Muscle of back (tissue), 3 donors: ENCODE measurements at regions not wholly inside any gene's neighbourhood (a gene's known extent, or its start where the extent isn't known, plus 50 kb on each side); places are given as distances from the start of the nearest gene placed in this dataset.
"Not testable (repeated sequence)": the region's sequence is repeated elsewhere in the genome, so short reads cannot be mapped to it uniquely, and the experiment has no call there.

Source experiments
- DNase-seq, 3 donors: peaks; one replicate each; pipeline versions ENCODE4 v3.0.0 to v3.0.0-alpha.2; 2013

DNA sequence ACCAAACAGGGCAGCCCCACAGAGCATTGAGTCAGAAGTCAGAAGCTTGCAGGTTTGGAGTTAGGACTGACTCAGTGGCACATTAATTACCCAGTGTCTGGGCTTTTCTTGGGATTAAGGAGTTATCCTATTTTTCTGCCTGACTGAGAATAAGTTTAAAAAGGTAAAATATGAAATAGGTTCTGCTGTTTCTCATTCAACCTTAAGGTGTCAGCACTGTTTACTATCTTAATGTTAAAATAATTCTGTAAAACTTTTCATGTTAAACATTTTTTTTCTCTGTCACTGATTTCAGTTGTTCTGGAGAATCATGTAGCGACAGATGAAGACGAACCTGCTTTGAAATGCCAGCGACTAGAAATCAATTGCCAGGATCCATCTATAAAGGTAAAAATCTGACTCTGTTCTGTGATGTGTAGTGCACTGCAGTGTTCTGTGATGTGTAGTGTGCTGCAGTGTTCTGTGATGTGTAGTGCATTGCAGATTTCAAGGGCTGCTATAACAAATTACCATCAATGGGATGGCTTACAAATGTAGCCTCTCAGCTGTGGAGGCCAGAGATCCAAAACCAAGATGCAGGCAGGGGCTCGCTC, 128.0 kb downstream of the LAT start:
- no peak for DNase-seq

DNA sequence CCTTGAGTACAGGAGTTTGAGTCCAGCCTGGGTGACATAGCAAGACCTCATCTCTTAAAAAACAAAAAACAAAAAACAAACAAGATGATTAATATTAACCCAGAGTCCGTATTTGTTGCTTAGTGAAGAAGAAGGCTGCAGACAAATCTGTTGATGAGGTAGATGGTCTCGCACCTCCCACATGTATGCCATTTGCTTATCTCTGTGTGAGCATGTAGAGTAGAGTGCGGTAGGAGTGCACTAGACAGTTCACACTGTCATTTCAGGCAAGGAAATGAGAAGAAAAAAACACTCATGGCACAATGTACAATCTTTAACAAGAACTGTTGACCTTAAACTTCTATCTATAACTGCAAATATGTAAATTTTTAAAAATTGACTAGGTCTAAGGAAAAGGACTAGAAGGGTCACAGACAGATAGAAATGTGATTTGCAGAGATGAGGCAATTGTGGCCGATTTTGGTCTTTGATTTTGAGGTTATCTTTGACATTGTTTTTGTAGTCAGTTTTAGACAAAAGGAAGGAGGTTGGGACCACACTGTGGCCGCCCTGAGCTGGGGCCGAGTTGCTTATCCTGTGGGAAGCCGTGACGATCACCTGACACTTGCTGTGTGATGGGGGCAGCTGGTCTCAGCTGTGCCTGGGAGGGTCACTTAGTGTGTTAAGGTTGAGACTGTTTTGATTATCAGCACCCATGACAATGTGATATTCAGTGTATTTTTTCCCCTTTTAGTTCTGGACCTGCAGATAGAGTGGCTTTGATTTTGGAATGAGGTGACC, 127.2 kb downstream of the LAT start:
- DNase-seq, result not testable (repeated sequence)

DNA sequence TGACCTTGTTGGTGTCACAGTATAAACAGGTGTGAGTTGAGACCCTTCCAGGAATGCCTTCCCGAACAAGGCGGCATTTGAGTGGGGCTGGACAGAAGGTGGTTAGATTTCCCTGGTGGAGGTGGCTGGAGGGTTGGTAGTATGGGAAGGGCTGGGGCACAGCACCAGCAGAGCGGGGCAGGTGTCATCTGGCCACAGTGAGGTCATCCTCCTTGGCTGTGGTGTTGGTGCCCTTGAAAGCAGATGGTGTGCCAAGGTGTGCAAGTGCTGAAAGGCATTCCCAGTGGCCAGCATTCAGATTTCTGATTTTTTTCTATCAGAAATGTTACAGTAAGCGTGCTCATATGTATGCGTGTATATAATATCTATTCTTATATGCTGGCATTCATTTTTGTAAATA, 126.6 kb downstream of the LAT start:
- DNase-seq, result no peak

DNA sequence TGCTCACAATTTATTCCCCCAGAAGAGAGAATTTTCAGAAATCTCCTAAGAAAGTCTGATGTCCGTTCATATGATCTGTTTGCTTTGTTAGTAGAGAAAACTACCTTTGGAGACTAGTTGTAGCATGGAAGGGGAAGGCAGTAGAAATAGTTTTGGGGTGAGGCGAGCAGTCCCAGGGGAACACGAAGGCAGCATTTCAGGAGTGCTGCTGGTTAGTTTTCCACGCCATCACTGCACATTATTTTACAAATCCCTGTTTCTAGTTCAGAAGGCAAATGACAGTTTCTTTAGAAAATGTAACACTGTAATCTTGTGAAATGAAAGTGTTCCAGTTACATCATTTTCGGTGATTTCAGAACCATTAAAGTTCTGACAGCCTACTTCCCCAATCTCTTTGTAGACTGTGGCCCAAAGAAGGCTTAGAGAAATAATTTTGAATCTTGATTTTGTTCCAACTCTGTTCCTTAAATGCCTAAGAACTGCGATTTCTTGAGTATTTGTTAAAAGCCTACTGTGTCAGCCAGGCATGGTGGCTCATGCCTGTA, 123.8 kb downstream of the LAT start:
- DNase-seq, result not testable (repeated sequence)

DNA sequence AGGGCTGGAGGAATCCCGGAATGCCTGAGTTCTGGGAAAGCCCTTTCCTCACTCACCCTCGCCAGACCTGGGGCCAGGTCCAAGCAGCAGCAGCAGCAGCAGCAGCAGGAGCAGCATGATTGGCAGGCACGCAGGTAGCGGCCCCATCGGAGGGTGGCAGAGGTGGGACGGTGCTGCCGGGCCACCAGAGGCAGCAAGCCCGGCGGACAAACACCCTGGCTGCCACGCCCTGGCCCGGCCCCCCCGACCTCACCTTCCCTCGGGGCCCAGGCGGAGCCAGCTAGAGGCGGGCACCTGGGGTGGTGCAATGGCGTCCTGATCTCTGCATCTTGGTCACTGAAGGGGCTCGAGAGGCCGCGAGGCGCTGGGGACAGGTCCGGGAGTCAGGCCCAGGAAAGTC, 122.4 kb downstream of the LAT start:
- DNase-seq, result no peak

DNA sequence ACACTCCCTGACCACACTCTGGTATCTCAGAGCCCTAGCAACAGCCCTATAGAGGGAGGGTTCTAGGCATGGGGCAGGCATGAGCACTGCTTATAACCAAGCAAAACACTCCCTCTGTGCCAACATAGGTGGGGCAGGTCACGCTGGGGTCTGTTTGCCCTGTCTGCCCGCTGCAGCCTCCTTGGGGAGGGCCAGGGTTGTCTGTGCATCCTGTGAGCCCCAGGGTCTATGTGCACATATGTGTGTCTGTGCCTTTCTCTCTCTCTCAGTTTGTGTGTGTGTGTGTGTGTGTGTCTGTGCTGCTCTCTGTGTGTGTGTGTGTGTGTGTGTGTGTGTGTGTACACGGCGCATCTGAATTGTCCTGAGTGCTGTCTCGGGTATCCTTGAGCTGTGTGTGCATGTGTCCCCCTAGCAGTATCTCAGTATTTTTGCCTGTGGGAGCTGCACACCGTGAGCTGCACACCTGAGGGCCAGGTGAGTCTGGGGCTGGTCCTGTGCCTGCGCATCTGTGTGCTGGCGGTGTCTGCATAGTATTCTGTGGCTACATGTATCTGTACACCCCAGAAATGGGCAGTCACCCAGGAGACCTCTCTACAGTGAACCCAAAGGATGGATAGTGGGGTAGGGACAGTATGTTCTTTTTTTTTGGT, 121.5 kb downstream of the LAT start:
- DNase-seq, result not testable (repeated sequence)

DNA sequence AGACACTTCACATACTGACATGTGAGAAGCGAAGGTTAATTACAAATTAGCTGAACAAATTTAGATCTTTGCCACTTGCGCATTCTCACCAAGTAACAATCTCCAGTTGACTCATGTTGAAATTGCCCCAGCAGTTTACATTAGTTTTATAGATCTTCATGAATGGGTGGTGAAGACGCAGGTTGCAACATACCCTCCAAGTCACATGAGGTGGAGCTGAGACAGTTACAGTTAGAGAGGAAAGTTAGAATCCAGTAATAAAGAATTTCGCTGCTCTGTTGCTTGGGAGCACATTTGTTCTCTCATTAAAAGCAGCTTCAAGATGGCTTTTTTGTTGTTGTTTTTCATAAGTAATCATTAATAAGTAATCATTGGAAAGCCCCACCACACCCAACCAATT, 119.7 kb downstream of the LAT start:
- not testable (repeated sequence) for DNase-seq

DNA sequence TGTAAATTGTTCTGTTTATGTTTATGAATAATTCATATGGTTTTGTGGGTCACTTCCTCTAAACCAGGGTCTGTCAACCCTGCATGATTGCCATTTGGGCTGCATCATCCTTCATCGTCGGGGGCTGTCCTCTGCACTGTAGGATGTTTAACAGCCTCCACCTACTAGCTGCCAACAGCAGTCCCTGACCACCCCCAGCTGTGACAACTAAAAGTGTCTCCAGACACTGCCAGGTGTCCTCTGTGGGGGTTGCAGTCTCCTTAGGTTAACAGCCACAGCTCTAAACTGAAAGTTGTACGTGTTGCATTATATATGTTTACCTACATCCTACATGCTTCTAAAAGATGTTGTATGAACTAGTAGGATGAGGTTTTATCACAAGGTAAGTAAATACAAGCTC, 113.1 kb downstream of the LAT start:
- not testable (repeated sequence) for DNase-seq

DNA sequence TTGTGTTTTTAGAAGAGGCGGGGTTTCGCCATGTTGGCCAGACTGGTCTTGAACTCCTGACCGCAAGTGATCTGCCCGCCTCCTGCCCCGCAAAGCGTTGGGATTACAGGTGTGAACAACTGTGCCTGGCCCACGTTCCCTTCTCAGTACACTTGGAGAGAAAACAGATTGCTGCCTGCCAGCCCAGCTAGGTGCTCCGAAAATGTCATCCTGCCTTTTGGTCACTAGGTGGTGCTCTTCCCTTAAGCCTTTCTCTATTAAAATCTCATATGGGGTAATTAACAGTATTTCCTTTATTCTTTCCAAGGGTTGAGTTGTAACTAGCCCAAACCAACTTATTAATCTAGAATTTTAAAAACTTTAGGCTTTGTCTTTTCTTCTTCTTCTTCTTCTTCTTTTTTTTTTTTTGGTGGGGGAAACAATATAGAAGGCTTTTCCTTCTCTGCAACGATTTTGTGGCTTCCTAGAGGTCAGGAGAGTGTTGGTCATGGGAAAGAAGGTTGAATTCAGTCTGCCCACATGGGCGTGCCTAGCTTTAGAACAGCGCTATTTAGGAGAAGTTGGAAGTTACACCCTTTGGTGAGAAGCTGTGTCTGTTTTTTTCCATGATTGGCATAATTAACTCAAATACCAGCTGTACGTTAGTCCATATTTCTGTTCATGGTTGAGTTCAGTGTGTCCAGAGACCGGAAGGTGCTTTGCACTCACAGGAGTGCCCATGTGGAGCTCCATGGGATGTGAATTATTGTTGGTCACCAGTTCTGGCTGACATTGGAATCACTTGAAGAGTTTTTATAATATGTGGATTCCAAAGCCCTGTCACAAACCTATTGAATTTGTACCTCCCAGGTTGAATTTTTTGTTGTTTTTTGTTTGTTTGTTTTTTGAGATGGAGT, 110.1 kb downstream of the LAT start:
- not testable (repeated sequence) for DNase-seq

DNA sequence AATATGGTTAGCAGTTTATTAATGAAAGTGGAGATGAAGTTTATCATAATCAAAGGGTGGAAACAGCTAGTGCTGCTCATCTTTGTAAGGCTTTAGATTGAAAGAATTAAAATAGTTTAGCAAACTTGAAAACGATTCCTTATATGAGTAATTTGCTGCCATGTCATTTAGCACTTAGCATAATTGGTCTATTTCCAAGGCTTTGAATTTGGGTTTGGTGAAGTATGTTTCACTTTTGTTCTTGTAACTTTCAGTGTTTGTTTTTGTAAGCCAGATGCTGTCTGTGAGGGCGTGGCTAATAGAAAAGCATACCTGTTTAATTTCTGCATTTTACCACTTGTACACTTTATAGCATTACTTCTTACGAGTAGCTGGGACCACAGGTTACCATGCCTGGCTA, 109.5 kb downstream of the LAT start:
- DNase-seq, result not testable (repeated sequence)

DNA sequence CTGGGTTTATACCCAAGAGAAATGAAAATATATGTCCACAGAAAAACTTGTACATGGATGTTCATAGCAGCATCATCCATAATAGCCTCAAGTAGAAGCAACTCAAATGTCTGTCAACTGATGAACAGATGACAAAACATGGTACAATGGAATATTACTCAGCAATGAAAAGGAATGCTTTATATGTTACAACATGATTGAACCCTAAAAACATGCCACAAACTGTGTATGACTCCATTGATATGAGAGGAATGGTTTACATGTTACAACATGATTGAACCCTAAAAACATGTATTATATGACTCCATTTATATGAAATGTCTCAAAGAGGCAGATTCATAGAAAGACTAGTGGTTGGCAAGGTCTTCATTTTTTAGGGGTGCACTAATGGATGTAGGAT, 104.8 kb downstream of the LAT start:
- DNase-seq, result not testable (repeated sequence)

DNA sequence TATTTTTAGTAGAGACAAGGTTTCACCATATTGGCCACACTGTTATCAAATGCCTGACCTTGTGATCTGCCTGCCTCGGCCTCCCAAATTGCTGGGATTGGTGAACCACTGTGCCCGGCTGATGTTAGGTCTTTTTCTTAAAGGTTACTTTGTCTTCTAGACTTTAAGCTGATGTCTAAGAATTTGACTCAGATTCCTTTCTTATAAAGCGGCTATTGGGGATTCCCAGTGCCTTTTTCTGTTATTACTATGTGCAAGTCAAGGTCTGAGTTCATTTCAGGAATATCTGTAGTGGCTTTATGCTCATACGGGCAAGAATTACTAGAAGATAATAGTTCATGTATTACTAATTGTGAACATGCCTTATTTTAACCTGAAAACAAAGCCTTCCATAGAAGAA, 102.8 kb downstream of the LAT start:
- DNase-seq, result not testable (repeated sequence)

DNA sequence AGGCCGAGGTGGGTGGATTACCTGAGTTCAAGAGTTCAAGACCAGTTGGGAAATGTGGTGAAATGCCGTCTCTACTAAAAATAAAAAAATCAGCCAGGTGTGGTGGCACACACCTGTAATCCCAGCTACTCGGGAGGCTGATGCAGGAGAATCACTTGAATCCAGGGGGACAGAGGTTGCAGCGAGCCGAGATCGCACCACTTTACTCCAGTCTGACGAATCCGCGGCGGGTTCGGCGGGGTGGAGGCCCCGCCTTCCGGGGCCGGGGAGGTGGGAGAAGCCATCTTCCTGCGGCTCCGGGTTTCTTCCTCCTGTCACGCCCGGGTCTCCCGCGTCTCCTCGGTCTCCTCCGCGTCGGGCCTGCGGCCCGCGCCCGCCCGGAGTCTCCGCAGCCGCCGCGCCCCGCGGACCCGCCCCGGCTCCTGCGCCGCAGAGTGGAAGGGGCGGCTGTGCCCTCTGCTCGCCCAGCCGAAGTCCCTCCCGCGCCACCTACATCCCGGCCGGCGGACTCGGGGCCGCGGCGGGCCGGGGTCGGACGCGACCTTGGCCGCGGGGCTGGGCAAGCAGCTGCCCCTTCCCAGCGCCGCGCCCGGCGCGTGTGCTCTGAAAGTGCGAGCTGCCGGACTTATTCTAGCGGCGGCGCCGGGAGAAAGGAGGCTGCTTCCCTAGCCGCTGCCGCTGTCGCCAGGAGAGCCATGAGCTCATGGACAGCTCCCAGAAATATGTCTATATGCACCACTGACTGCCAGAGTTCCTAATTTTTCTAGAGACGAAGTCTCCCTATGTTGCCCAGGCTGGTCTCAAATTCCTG, 97.2 kb downstream of the LAT start:
- DNase-seq, result peak in 2 of 3 donors; percentile 5 to 62

DNA sequence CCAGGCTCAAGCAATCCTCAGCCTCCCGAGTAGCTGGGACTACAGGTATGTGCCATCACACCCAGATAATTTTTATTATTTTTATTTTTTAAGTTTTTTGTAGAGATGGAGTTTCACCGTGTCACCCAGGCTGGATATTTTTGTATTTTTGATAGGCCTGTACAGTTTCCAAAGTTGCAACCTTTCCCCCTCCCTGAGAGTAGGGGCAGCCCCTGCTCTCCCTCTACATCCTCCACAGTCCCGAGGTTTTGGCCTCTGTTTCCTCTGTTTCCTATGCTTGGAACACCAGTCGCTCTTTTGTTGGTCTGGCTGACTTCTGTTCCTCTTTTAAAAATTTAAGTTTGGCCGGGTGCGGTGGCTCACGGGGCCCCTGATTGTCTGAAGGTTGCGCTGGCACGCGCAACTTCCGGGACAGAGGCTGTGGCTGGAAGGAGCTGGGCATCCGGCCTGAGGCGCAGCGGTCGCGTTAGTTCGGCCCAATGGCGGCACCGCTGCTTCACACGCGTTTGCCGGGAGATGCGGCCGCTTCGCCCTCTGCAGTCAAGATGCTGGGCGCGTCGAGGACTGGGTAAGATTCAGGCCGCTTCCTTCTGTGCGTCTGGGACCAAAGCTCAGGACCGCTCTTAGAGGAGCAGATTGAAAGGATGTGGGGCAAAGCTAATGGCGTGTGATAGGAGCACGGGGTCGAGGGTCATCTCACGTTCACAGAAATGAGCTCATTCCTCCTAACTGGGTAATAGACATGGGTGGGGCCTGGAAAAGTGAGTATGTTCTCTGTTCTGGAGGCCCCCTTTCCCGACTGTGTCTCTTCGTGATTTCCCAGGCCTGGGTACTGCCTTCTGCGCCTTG, 89.9 kb downstream of the LAT start:
- DNase-seq, result peak in 2 of 3 donors; percentile 58 to 86

DNA sequence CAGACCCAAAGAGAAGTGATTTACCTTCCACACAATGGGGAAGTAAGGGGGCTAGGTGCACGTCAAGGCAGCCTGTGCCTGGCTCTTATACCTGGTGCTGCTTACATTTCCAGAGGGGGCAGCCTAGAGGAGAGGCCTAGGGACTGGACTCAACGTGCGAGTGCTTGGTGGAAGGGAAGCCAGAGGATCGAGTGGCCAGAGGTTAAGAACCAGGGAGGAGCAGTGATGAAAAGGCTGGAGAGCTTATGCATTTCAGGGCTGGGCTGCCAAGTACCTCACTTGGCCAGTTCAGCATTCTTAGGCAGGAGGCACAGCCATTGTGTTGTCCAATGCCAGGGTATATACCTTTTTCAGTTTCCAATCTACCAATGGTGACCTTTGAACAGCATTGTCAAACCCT, 77.4 kb downstream of the LAT start:
- not testable (repeated sequence) for DNase-seq

DNA sequence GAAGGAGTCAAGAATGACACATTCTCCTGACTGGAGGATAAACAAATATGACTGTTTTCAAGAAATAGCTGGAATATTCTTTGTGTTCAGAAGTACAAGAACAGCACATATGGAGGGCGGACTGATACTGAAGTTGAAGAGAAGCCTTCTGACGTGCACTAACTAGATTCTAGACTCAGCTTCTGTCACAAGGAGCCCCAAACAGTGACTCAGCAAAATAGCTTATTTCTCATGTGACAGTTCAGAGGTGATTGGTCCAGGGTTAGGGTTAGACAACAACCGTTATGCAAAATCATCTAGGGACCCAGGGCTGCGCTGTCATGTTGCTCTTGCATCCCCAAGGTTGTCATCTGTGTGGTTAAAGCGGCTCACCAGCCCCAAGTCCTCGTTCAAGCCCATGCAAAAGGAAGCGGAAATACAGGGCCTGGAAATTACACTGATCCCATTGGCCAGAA, 76.6 kb downstream of the LAT start:
- DNase-seq, result not testable (repeated sequence)

DNA sequence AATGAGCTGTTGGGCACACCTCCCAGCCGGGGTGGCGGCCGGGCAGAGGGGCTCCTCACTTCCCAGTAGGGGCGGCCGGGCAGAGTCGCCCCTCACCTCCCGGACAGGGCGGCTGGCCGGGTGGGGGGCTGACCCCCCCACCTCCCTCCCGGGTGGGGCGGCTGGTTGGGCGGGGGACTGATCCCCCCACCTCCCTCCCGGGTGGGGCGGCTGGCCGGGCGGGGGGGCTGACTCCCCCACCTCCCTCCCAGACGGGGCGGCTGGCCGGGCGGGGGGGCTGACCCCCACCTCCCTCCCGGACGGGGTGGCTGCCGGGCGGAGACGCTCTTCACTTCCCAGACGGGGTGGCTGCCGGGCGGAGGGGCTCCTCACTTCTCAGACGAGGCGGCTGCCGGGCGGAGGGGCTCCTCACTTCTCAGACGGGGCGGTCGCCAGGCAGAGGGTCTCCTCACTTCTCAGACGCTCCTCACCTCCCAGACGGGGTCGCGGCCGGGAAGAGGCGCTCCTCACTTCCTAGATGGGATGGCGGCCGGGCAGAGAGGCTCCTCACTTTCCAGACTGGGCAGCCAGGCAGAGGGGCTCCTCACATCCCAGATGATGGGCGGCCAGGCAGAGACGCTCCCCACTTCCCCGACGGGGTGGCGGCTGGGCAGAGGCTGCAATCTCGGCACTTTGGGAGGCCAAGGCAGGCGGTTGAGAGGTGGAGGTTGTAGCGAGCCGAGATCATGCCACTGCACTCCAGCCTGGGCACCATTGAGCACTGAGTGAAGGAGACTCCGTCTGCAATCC, 75.4 kb downstream of the LAT start:
- not testable (repeated sequence) for DNase-seq

DNA sequence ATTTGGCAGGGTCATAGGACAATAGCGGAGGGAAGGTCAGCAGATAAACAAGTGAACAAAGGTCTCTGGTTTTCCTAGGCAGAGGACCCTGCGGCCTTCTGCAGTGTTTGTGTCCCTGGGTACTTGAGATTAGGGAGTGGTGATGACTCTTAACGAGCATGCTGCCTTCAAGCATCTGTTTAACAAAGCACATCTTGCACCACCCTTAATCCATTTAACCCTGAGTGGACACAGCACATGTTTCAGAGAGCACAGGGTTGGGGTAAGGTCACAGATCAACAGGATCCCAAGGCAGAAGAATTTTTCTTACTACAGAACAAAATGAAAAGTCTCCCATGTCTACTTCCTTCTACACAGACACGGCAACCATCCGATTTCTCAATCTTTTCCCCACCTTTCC, 74.7 kb downstream of the LAT start:
- not testable (repeated sequence) for DNase-seq
